IgD-negative memory B cell (primary cell): ENCODE measurements at regions not wholly inside any gene's neighbourhood (a gene's known extent, or its start where the extent isn't known, plus 50 kb on each side); places are given as distances from the start of the nearest gene placed in this dataset.
A peak's percentile ranks its signal among the peaks of the same experiment; 100 is the strongest.
"Not testable (repeated sequence)": the region's sequence is repeated elsewhere in the genome, so short reads cannot be mapped to it uniquely, and the experiment has no call there.

Source experiments
- H3K27ac Mint-ChIP-seq, 3 donors: one replicate each; pipeline ENCODE4 v1.8.0; 2020 to 2022; ENCODE audit warnings: mild to moderate bottlenecking in 3 of 3, mixed read lengths in 3 of 3, moderate library complexity in 1 of 3
- H3K27me3 Mint-ChIP-seq: one replicate; pipeline ENCODE4 v1.8.0; 2021; ENCODE audit warnings: mixed read lengths
- H3K36me3 Mint-ChIP-seq: one replicate; pipeline ENCODE4 v1.8.0; 2020; ENCODE audit warnings: mild to moderate bottlenecking, mixed read lengths
- H3K4me1 Mint-ChIP-seq, 3 donors: one replicate each; pipeline ENCODE4 v1.8.0; 2020 to 2022; ENCODE audit warnings: mixed read lengths in 3 of 3, mild to moderate bottlenecking in 1 of 3
- H3K4me3 Mint-ChIP-seq, 4 donors: one replicate each; pipeline ENCODE4 v1.8.0; 2020 to 2022; ENCODE audit warnings: mild to moderate bottlenecking in 4 of 4, mixed read lengths in 4 of 4, moderate library complexity in 3 of 4
- H3K9me3 Mint-ChIP-seq, 3 donors: one replicate each; pipeline ENCODE4 v1.8.0; 2020 to 2021; ENCODE audit warnings: mixed read lengths in 3 of 3, mild to moderate bottlenecking in 1 of 3

GRCh38 chr14:21880918-21881317 lies 207.3 kb upstream of the OR4E1 start:
- no peak overlapping the region for H3K27ac Mint-ChIP-seq
- peaks cover 0 to 4% (median 3%) of the 10 kb centered on the region in 3 donors for H3K9me3 Mint-ChIP-seq
- H3K36me3 Mint-ChIP-seq, result no peaks in the 10 kb centered on the region
- H3K4me3 Mint-ChIP-seq, result no peak overlapping the region
- H3K27me3 Mint-ChIP-seq, result peaks cover 29% of the 10 kb centered on the region
- H3K4me1 Mint-ChIP-seq, result no peaks in the 10 kb centered on the region

GRCh38 chr14:21875791-21876190 lies 202.2 kb upstream of the OR4E1 start:
- no peaks in the 10 kb centered on the region for H3K36me3 Mint-ChIP-seq
- H3K9me3 Mint-ChIP-seq, result peaks cover 0 to 1% (median 0%) of the 10 kb centered on the region in 3 donors
- peaks cover 0 to 1% (median 0%) of the 10 kb centered on the region in 3 donors for H3K4me1 Mint-ChIP-seq
- H3K27ac Mint-ChIP-seq, result no peak overlapping the region
- peaks cover 22% of the 10 kb centered on the region for H3K27me3 Mint-ChIP-seq
- no peak overlapping the region for H3K4me3 Mint-ChIP-seq

GRCh38 chr14:21874946-21875345 lies 201.3 kb upstream of the OR4E1 start:
- Mint-ChIP-seq H3K36me3 (no peaks in the 10 kb centered on the region), H3K4me1 (peaks cover 0 to 1% (median 0%) of the 10 kb centered on the region in 3 donors), H3K27ac (no peak overlapping the region), H3K9me3 (peaks cover 0 to 3% (median 1%) of the 10 kb centered on the region in 3 donors), H3K27me3 (peaks cover 19% of the 10 kb centered on the region), H3K4me3 (no peak overlapping the region)

- no peak overlapping the region for H3K4me3 Mint-ChIP-seq
- peaks cover 16% of the 10 kb centered on the region for H3K27me3 Mint-ChIP-seq
- H3K27ac Mint-ChIP-seq, result peak overlapping the region in 1 of 3 donors; percentile 51
- H3K9me3 Mint-ChIP-seq, result peaks cover 0 to 3% (median 0%) of the 10 kb centered on the region in 3 donors
- no peaks in the 10 kb centered on the region for H3K36me3 Mint-ChIP-seq
- peaks cover 0 to 1% (median 0%) of the 10 kb centered on the region in 3 donors for H3K4me1 Mint-ChIP-seq
These were observed 200.5 kb upstream of the OR4E1 start for GRCh38 chr14:21874167-21874566.

- Mint-ChIP-seq H3K4me3 (no peak overlapping the region), H3K36me3 (no peaks in the 10 kb centered on the region), H3K4me1 (peaks cover 0 to 2% (median 0%) of the 10 kb centered on the region in 3 donors), H3K27me3 (peaks cover 6% of the 10 kb centered on the region), H3K9me3 (peaks cover 0 to 5% (median 0%) of the 10 kb centered on the region in 3 donors), H3K27ac (no peak overlapping the region)
These were observed 194.9 kb upstream of the OR4E1 start for GRCh38 chr14:21868442-21869046.

GRCh38 chr14:21867541-21867940 lies 193.9 kb upstream of the OR4E1 start:
- H3K4me1 Mint-ChIP-seq, result peaks cover 0 to 2% (median 0%) of the 10 kb centered on the region in 3 donors
- no peaks in the 10 kb centered on the region for H3K36me3 Mint-ChIP-seq
- peaks cover 0 to 5% (median 0%) of the 10 kb centered on the region in 3 donors for H3K9me3 Mint-ChIP-seq
- no peak overlapping the region for H3K4me3 Mint-ChIP-seq
- peaks cover 3% of the 10 kb centered on the region for H3K27me3 Mint-ChIP-seq
- H3K27ac Mint-ChIP-seq, result no peak overlapping the region

- Mint-ChIP-seq H3K27me3 (no peaks in the 10 kb centered on the region), H3K27ac (no peak overlapping the region), H3K4me3 (no peak overlapping the region), H3K36me3 (no peaks in the 10 kb centered on the region), H3K9me3 (peaks cover 0 to 5% (median 0%) of the 10 kb centered on the region in 3 donors), H3K4me1 (peaks cover 0 to 2% (median 0%) of the 10 kb centered on the region in 3 donors)
These were observed 192.9 kb upstream of the OR4E1 start for GRCh38 chr14:21866479-21866878.

- Mint-ChIP-seq H3K4me1 (no peaks in the 10 kb centered on the region), H3K4me3 (no peak overlapping the region), H3K9me3 (peaks cover 0 to 2% (median 0%) of the 10 kb centered on the region in 3 donors), H3K27ac (no peak overlapping the region), H3K27me3 (peaks cover 8% of the 10 kb centered on the region), H3K36me3 (no peaks in the 10 kb centered on the region)
These were observed 189.7 kb upstream of the OR4E1 start for GRCh38 chr14:21863289-21863688.

- Mint-ChIP-seq H3K4me3 (no peak overlapping the region), H3K4me1 (no peaks in the 10 kb centered on the region), H3K36me3 (no peaks in the 10 kb centered on the region), H3K27me3 (peaks cover 13% of the 10 kb centered on the region), H3K9me3 (peaks cover 0 to 2% (median 0%) of the 10 kb centered on the region in 3 donors), H3K27ac (no peak overlapping the region)
These were observed 187.5 kb upstream of the OR4E1 start for GRCh38 chr14:21861153-21861552.

- H3K4me3 Mint-ChIP-seq, result no peak overlapping the region
- no peaks in the 10 kb centered on the region for H3K36me3 Mint-ChIP-seq
- peaks cover 0 to 2% (median 0%) of the 10 kb centered on the region in 3 donors for H3K9me3 Mint-ChIP-seq
- no peaks in the 10 kb centered on the region for H3K4me1 Mint-ChIP-seq
- H3K27me3 Mint-ChIP-seq, result peaks cover 15% of the 10 kb centered on the region
- H3K27ac Mint-ChIP-seq, result no peak overlapping the region
These were observed 186.6 kb upstream of the OR4E1 start for GRCh38 chr14:21860172-21860571.

- H3K27me3 Mint-ChIP-seq, result peaks cover 13% of the 10 kb centered on the region
- no peaks in the 10 kb centered on the region for H3K36me3 Mint-ChIP-seq
- H3K4me1 Mint-ChIP-seq, result peaks cover 0 to 5% (median 0%) of the 10 kb centered on the region in 3 donors
- H3K9me3 Mint-ChIP-seq, result peaks cover 0 to 4% (median 0%) of the 10 kb centered on the region in 3 donors
- no peak overlapping the region for H3K27ac Mint-ChIP-seq
- no peak overlapping the region for H3K4me3 Mint-ChIP-seq
These were observed 179.2 kb upstream of the OR4E1 start for GRCh38 chr14:21852775-21853174.

- peak overlapping the region in 1 of 3 donors; percentile 11 for H3K27ac Mint-ChIP-seq
- peak overlapping the region in 1 of 4 donors; percentile 31 for H3K4me3 Mint-ChIP-seq
- H3K9me3 Mint-ChIP-seq, result peaks cover 0 to 4% (median 0%) of the 10 kb centered on the region in 3 donors
- H3K36me3 Mint-ChIP-seq, result no peaks in the 10 kb centered on the region
- H3K4me1 Mint-ChIP-seq, result peaks cover 0 to 5% (median 0%) of the 10 kb centered on the region in 3 donors
- H3K27me3 Mint-ChIP-seq, result peaks cover 13% of the 10 kb centered on the region
These were observed 178.5 kb upstream of the OR4E1 start for GRCh38 chr14:21852061-21852664.

GRCh38 chr14:21846902-21847301 lies 173.3 kb upstream of the OR4E1 start:
- not testable (repeated sequence) for H3K27ac Mint-ChIP-seq, H3K36me3 Mint-ChIP-seq, H3K9me3 Mint-ChIP-seq, H3K4me1 Mint-ChIP-seq
- peaks cover 22% of the 10 kb centered on the region for H3K27me3 Mint-ChIP-seq
- peak overlapping the region in 1 of 4 donors; percentile 17 for H3K4me3 Mint-ChIP-seq

- Mint-ChIP-seq H3K27ac (no peak overlapping the region), H3K4me3 (no peak overlapping the region), H3K27me3 (peaks cover 25% of the 10 kb centered on the region), H3K4me1 (peaks cover 0 to 6% (median 4%) of the 10 kb centered on the region in 3 donors), H3K9me3 (peaks cover 0 to 4% (median 0%) of the 10 kb centered on the region in 3 donors), H3K36me3 (no peaks in the 10 kb centered on the region)
These were observed 172.7 kb upstream of the OR4E1 start for GRCh38 chr14:21846227-21846885.

- peaks cover 0 to 6% (median 5%) of the 10 kb centered on the region in 3 donors for H3K9me3 Mint-ChIP-seq
- H3K27ac Mint-ChIP-seq, result no peak overlapping the region
- peaks cover 20% of the 10 kb centered on the region for H3K27me3 Mint-ChIP-seq
- peaks cover 4% of the 10 kb centered on the region for H3K36me3 Mint-ChIP-seq
- H3K4me3 Mint-ChIP-seq, result no peak overlapping the region
- no peaks in the 10 kb centered on the region for H3K4me1 Mint-ChIP-seq
These were observed 167.1 kb upstream of the OR4E1 start for GRCh38 chr14:21840765-21841164.
